DND-41 (cell line): ENCODE measurements at regions not wholly inside any gene's neighbourhood (a gene's known extent, or its start where the extent isn't known, plus 50 kb on each side); places are given as distances from the start of the nearest gene placed in this dataset.

ENCODE experiments used
- CTCF ChIP-seq: IDR thresholded peaks from 2 replicates; pipeline ENCODE4 v1.5.1; 2012; ENCODE audit warnings: borderline replicate concordance, low read length, moderate library complexity, mild to moderate bottlenecking; ENCODE audit not compliant: poor library complexity, severe bottlenecking; ENCODE audit errors: extremely low read depth
- EZH2 ChIP-seq: IDR thresholded peaks from 3 replicates; pipeline ENCODE4 v1.6.1; 2012; ENCODE audit warnings: borderline replicate concordance, low read depth, mild to moderate bottlenecking, moderate library complexity, low read length, inconsistent platforms; ENCODE audit not compliant: severe bottlenecking

- TF ChIP-seq CTCF (no peak), EZH2 (no peak)
Measured at GRCh38 chr12:127503246-127503645, 763.7 kb upstream of the TMEM132C start.
